Astrocyte of the hippocampus (primary cell): ENCODE measurements at regions not wholly inside any gene's neighbourhood (a gene's known extent, or its start where the extent isn't known, plus 50 kb on each side); places are given as distances from the start of the nearest gene placed in this dataset.

ENCODE experiments used
- DNase-seq: peaks from one replicate; pipeline ENCODE4 v3.0.0; 2011; ENCODE audit warnings: low read depth, low spot score

DNA sequence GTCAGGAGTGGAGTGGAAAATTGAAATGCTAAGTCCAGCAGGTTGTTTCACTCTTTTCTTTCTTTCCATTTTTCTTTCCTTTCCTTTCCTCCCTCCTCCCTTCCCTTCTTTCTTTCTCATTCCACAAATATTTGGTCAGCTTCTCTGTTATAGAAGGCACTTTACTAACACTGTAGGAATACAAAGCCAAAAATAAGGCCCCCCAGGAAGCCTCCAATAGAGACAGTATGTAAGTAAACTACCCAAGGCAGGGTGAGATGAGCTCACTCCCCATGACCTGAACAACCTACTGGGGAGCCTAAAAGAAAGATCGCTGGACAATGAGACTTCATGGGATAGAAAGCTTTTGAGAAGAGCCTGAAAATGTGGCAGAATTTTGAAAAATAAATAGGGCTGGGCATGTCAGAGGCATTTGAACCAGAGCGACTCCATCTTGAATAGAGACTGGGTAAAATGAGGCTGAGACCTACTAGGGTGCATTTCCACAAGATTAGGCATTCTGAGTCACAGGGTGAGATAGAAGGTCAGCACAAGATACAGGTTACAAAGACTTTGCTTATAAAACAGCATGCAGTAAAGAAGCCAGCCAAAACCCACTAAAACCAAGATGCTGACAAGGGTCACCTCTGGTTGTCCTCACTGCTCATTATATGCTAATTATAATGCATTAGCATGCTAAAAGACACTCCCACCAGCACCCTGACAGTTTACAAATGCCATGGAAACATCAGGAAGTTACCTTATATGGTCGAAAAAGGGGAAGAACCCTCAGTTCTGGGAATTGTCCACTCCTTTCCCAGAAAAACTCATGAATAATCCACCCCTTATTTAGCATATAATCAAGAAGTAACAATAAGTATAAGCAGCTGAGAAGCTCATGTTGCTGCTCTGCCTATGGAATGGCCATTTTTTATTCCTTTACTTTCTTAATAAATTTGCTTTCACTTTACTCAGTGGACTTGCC lies 158.9 kb upstream of the EGFLAM start:
- DNase-seq = no peak

DNA sequence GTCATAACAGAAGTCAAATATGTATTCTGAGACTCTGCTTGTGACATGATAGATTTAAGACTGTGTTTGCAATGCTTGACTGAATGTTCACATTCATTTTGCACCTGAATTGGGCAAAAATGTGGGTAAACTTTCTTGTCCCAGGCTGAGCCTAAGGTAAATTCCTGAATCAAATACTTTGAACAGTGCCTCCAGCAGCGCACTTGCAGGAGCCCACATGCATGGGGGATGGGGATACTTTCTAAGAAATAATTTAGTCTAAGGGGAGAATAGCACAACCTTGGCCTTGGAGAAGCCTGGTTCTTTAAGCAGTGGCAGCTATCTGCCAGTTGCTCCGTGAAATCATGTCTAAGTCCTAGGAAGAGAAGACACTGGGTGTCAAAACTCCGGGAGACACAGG lies 163.5 kb upstream of the EGFLAM start:
- DNase-seq = no peak

DNA sequence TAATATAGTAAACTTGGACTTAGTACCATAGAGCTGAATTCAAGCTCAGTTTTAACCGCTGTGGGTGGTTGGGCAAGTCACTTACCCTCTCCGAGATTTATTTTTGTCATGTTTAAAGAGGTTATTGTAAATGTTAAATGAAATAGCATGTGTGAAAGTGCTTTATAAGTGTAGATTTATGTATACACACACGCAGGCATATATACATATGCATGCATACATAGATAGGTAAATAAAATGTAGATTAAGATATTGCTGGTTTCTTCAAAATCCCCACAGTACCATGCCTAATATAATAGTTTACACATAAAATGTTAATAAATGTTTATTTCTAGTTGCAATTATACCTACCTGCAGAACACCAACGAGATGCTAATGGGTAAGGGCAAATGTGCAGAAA lies 164.5 kb upstream of the EGFLAM start:
- DNase-seq = no peak

DNA sequence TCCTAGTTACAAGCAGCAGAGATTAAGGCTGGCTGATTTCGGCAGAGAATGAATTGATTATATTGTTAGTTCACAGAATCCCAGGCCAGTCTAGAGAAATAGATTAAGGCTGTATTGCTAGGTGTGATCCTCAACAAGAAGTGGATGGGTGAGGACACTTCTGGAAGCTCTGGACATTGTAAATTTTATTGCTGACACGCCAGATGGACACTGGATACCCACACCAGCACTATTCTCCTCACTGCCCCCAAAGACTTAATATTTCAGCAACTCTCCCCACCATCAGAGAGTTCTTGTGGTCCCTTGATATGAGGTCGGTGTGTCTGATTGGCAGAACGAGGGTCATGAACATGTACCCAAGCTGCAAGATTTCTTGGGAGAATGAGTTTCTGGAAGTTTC lies 171.6 kb upstream of the EGFLAM start:
- DNase-seq = no peak

DNA sequence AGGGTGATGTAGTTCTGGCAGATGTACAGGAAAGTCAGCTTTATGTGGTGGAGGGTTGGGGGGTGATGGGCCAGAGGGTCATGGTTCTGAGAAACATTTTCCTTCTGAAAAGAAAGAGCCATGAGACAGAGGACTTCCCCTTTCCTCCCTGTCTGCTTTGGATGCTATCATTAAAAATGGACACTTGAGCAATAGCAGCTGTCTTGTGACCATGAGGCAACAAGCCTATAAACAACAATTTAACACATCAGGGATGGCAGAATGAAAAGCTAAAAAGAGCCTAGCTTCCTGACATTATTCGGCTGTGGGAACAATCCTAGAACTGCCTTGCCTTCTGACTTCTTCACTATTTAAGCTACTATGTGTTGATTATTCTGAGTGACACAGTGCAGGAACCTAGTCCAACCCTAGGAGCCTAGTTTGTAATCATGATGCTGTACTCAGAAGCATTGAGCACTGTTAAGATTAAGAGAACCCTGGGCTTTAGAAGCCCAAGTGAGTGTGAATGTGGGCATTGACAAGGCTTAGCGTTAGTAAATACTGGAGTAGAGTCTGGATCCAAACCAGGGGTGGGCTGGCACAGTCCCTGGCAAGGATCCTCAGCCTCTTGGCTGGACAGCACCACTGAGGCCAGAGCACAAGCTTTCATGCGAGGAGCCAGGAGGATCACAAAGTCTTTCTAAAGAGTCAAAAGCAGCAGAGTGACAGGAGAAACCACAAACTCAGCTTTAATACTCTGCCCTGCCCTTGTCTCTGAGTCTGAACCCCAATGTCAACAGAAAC lies 178.5 kb upstream of the EGFLAM start:
- no peak for DNase-seq

DNA sequence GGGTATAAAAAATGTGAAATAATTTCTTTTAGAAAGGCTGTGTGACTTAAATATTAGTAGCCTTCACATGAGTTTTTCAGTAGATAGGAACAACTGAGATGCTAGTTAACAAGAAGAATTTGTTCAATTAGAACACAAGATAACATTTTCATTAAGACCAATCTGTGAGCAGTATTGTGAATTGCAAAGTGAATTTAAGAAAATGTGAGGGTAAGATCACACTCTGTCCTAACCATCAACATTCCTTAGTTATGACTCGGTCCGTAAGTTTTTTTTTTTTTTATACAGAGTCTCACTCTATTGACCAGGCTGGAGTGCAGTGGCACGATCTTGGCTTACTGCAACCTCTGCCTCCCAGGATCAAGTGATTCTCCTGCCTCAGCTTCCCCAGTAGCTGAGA lies 180.2 kb upstream of the EGFLAM start:
- peak; percentile 31 for DNase-seq

DNA sequence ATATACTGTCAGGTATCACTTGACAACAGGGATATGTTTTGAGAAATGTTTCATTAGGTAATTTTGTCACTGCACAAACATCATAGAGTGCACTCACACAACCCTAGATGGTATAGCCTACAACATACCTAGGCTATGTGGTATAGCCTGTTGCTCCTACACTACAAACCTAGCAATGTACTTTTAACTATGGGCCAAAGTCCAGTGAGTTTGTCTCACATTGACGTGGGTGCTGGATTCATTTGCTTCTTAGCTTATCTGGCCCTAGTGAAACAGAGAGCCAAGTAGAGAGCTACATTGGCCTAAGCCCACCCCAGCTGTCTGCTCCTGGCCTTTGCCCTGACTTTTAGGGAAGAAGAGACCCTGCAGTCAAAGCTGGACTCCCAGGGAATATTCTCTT lies 180.7 kb upstream of the EGFLAM start:
- DNase-seq = no peak

DNA sequence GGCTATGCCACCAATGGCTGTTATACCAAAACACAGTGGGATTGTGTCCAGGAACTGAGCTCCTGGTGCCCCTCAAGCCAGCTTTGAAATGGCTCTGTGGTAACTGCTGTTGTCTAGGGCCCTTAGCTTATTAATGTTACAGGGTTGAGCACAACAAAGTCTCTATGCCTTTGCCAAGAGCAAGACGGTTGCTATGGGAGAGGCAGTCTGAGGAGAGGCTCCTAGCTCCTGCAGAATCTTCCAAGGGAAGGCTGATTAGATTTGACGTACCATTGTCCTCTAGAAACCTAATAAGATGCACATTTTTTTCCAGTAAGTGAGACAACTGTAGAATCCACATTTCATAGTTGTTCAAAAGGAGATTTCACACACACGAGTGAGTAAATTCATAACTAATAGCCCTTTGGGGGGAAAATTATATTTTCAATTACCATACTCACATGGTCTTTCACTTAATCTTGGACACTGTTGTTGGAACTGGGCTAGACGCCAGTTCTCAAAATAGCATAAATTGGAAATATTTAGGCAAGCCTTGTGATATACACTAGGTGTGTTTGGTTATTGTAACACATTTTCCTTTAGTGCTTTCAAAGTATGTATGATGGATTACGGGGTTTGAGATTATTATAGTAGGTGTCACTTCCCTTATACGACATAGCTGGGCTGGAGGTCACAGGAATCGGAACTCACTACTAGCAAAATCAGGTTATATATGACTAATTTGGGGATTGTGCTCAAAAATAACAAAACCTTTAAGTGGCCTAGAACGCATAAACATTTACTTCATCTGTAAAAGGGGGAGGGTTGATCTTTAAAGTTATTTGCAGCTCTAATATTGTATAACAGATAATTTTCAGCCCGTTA lies 186.3 kb upstream of the EGFLAM start:
- DNase-seq = no peak

DNA sequence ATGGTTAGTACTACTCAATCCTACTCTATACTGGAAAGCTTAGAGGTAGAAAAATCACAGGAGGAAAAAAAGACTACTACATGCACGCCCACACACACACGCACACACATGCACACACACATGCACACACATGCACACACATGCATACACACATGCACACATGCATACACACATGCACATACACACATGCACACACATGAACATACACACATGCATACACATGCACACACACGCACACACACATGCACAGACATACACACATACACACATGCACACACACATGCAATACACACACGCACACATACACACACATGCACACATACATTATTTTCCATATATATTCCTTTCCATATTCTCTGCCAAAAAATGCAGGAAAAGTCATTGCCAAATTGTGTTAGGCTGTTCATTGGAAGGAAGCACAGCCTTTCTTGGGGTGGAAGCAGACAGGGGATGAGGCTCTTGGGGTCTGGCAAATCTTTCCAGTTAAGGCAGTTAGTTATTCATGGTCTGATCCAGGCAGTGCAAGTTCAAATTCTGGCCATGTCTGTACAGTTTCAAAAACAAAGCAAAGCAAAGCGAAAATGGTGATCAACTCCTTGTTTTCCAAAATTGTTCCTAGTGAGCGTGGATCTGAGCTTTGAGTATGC lies 187.9 kb upstream of the EGFLAM start:
- DNase-seq = no peak

DNA sequence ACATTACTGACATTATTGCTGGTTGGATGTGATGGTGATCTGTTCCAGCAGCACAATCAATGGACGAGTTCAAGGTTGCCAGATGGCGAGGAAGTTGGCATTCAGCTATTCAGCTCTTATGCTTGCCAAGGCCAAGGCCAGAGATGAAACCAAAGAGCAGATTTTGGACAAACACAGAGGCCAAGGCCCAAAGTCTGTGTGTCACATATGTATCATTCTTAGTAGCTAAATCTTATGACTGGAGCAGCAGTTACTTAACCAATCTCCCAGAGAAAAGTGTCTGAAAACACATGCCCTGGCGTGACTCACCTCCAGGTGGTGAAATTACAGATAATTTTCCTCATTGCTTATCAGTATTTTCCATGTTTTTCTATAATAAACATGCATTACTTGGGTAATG lies 189.0 kb upstream of the EGFLAM start:
- DNase-seq = no peak

DNA sequence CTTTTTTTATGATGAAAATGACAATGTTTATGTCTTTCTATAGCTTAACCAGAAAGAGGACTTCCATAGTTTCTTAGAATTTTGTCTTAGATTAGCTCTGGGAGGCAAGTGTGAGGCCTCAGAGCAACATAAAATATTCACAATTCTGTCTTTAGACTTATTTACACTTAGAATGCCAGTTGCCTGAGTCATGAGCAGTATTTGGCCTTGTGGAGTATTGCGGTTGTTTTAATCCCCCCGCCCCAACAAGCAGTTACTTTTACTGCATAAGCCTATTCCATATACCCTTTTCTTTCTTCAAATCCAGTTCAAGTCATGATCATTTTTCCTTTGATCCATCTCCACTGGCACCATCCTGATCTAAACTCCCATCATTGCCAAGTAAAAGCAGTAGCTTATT lies 198.0 kb upstream of the EGFLAM start:
- peak; percentile 90 for DNase-seq

DNA sequence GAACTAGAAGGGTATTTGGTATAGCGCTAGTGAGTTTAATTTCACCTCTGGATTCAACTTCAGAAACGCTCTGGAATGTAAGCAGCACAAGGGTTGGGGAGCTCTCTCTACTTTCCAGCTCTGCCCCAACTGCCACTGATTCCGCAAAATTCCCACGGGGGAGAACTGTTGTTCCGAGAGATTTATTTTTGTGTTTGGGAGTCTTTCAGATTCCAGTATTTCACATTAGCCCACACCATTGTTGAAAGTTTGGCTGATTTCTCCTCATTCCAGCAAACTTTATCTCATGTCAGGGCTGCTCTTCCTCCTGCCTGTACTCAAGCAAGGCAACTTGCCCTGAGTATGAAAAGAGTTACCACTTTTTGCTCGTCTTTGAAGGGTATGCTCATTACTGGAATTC lies 198.5 kb upstream of the EGFLAM start:
- DNase-seq = peak; percentile 53

DNA sequence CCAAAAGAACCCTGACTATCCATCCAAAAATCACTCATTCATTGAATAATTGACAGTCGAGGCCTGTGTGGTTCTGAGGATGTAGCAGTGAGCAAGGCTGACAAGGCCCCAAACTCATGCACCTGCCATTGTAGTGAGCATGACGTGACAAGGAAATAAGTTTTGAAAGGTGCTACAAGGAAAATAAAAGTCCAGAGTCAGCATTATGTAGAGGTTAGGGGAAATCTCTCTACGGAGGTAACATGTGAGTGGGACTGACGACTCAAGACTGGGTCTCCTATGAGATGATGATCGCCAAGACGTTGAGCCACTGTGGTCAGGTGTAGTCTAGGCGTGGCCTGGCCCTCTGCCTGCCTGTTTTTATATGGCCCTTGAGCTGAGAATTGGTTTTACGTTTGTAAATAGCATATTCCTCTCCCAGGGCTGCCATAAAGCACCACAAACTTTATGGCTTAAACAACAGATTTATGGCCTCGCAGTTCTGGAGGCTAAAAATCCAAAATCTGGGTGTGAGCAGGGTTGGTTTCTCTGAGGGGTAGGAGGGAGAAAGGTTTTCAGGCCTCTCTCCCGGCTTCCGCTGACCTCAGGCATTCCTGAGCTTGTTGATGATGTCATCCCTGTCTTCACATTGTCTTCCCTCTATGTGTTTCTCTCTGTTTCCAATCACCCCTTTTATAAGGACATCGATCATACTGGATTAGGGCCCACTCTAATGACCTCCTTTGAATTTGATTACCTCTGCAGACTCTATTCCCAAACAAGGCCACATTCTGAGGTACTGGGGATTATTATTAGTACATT lies 206.4 kb upstream of the EGFLAM start:
- no peak for DNase-seq

DNA sequence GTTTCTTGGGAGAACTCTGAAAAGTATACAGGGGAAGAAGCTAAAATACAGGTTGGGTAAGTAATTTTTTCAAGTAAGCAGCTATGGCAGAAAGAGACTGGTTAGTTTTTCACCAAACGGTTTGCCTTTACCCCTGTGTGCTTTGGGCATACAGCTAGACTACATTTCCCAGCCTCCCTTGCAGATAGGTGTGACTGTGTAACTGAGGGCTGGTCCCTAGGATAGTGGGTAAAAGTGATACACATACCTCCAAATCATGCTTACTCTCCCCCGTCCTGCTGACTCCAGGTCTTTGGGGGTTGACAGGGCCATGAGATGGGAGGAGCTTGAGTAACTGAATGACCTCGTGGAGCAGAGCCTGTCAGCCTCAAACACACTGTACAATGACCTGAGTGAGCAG lies 208.6 kb upstream of the GDNF start:
- no peak for DNase-seq

DNA sequence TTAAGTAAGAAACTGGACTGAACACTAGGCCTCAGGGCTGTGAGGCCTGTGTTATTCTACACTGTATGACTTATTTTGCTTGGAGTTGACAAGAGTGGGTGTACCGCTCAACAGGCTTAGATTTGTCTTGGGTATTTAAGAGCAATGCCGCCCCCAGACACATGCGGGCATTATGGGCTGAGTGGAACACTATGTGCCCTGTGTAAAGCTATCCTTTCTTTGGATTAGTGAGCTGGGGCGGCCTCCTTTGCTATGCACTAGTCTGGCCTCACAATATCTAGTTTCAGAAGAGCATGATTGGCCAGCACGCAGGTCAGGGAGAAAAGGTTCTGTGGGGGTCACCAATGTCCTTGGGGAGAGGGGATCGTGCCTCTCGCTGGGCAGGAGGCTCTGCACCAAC lies 206.3 kb upstream of the GDNF start:
- no peak for DNase-seq

DNA sequence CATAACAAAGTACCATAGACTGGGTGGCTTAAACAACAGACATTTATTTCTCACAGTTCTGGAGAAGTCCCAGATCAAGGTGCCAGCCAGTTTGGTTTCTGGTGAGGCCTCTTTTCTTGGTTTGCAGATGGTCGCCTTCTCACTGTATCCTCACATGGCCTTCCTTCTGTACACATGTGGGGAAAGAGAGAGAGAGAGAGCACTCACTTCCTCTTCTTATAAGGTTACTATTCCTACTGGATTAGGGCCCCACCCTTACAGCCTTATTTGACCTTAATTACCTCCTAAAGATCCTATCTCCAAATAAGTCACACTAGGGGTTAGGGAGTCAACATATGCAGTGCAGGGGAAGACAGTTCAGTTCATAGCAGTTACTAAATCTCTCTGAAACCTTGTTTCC lies 205.6 kb upstream of the GDNF start:
- DNase-seq = no peak

DNA sequence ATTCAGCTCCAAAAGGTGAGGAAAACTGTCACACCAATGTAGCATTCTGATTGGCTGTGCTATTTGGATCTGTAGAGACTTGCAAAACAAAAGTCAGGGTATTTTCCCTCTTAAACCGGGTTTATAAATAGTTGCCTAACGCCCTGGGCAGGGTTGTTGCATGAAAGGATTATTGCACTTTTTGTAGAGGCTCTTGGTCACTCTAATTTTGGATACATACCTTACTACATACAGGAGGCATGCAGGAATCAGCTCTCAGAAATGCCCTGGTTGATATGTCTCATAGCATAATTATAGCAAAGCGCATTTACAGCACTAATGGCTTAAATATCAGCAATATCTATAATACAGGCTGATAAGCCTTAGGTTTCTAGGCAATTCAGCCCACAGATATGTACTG lies 200.0 kb upstream of the GDNF start:
- no peak for DNase-seq

DNA sequence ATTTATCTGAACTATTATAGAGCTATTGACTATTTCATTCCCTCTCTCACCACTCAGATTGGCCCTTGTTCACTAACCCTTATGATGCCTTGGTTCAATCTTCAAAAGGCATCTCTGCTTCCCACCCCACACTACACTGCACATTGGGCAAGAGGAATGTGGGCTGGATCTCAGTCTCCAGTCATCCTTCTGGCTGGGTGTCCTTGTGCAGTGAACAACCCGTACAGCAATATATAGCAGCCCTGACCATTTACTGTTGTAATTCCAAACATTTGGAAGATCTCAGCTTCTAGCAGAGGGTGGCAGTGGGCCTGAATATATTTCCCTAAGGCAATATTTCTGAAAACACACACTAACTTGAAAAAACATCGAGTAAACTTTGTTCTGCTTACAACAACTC lies 199.2 kb upstream of the GDNF start:
- no peak for DNase-seq

DNA sequence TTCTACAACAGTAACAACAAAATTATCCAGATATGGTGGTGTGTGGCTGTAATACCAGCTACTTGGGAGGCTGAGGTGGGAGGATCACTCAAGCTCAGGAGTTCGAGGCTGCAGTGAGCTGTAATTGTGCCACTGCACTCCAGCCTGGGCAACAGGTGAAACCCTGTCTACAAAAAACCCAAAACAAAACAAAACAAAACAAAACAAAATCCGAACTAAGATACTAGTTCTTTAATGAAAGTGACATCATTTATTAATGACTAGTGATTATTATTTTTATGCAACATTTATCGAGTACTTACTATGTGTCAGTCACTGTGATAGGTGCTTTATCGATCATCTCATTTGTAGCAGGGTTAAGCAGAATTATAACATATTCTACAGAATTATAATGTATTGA lies 196.9 kb upstream of the GDNF start:
- no peak for DNase-seq

DNA sequence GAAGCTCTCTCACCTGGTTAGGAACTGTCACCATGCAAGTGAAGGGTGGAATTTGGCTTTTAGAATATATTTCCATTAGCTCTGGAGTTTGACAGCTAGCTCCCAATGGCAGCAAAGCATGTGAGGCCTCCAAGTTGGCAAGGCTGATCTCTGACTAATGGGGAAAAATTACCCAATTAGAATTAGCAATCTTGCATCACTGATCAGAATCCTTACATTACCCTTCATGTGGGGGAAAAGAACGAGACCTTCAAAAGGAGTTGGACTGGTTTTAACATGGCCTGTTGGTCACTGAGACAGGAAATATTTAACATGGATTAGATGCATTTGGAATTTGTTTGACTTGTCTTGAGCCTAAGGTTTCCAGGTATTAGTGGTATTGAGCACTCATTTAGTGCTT lies 192.3 kb upstream of the GDNF start:
- DNase-seq = no peak

DNA sequence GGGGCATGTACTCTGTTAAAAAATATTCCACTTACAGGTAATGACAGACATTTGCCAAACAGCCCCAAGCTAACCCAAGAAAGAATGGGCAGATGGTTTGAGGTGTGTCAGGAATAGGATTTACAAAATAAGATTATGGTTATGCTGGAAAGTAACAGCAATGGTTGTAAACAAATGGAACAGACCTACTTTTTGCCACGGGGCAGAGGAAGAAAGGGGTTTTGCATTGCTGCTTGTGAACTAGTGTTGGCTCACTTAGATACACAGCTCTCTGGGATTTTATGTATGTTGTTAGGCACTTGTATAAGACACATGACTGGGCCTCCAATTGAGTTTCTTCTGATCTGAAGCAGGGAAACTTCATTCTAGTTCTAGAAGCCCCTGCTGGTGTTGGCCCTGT lies 191.5 kb upstream of the GDNF start:
- no peak for DNase-seq
